GM19025 (cell line): ENCODE measurements at regions not wholly inside any gene's neighbourhood (a gene's known extent, or its start where the extent isn't known, plus 50 kb on each side); places are given as distances from the start of the nearest gene placed in this dataset.

ENCODE experiments used
- ATAC-seq: cut with Tn5 transposase; IDR thresholded peaks from one replicate; pipeline ENCODE4 v1.9.1; 2021; ENCODE audit warnings: mild to moderate bottlenecking, low read depth, moderate library complexity; ENCODE audit not compliant: unreplicated experiment

DNA sequence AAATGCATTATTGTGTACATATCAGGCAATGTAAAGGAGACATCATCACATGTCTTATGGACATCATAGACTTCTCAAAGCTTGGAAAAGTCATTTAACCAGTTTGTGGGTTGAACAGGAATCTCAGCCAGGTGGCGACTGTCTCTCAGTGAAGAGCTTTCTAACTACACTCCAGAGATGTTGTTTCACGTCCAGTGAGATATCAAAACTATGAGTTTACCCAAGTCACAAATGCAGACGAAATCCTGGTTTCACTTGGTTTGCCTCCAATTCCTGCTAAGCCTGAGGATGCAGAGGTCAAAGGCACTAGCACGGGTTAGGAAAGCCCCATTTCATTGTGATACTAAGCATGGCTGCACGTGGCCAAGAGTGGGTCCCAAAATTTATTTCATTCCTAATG is 384.5 kb upstream of the MEIS1 start:
- no peak for ATAC-seq

DNA sequence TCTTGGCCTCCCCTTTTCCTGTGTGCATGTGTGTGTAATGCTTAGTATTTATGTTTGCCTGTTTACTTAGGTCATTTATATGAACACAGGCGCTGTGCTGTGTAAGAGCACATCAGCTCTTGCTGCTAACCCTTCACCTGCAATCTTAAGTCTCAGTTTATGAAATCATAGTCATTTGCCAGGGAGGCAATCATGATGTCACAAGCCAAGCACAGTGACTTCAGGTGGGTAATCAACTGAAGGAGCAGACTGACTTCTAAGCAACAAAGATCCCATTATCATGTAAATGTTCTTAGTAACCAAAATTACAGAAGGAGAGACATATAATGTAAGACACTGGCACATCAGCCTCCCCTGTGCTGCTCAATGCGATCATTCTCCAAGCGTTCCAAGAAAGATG is 386.3 kb upstream of the MEIS1 start:
- no peak for ATAC-seq

DNA sequence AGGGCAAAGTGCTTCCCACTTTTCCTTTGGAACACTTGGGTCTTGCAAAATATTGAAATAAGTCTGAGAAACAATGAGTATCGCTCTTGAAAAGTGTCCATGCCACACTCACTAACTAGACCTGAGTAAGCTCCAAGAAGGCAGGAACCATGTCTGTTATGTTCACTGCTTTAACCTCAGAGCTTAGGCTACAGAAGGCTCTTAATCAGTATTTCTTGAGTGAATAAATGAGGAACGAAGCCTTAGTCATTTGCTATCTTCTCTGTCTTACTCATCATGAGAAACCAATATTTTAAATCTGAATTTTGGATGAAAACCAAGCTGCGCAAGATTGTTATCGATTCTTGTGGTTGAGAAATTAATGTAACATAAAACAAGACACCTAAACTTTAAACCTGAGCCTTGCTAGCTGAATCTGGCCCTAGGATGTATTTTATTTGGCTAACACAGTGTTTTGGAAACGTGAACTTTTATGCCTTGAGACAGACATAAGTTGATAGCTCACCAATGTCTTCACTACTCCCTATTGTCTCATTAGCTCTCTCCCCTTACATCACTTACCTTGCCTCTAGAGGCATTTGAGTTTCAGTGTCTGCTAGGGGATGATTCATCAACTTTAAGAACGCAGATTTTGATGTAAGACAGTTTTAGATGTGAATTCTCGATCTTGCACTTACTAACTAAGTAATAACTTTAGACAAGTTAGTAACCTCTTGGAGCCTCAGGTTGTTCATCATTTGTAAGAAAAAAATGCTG is 392.8 kb upstream of the MEIS1 start:
- no peak for ATAC-seq

DNA sequence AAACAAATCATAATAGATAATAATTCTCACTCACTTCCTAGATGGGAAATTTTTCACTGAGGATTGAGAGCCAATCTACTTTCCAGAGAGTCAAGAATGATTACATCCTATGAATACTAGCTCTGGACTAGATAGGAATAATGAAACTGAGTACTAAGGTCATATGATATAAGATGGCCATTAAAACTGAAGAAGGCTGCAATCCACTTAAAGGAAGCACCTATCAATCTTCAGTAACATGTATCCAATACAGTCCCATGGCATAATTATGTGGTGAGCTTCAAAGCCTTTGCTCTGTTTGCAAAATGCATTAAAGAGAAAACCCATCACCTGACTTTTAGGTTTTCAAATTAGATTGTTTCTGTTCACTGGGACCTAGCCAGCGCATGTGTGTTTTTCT is 398.0 kb upstream of the MEIS1 start:
- ATAC-seq: no peak

DNA sequence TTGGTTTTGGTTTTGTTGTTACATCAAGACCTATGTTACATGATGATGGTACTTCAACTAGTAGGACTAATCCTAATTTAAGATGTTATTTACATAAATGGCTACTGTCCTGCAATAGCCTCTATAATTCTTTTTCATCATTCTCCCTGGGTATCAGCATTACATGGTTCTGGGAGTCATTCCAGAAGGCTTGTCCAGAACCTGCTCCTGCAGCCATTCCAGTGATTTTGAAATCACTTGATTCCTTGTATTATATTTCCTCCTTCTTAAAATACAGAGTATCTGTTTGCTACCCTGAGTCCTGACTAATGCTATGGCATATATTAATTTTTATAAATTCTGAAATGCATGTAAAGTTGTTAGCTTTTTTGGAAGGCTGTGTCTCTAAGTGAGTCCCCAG is 400.5 kb upstream of the MEIS1 start:
- no peak for ATAC-seq

DNA sequence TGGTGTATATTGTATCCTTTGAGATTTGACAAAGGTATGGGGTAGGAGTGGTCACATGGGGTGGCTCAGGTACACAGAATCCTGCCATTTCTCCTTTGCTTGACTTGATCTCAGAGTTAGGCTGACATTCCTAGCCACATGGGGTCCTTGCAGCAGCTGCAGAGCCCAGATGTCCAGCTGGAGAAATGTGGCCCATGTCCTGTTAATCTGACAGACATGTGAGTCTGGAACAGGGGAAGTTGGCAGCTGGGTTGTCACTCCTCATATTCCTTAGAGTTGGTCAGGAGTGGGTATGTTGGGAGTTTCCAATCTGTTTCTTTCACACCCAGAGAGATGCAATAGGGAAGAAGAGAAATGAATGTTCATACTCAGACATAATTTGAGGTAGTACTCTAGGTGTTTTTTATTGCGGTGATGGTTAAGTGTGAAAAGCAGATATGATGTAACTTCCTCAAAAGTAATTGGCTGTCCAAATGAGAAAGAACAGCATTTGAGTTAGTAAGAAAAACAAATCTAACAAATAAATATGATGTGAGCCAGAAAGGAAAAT is 402.6 kb upstream of the MEIS1 start:
- no peak for ATAC-seq

DNA sequence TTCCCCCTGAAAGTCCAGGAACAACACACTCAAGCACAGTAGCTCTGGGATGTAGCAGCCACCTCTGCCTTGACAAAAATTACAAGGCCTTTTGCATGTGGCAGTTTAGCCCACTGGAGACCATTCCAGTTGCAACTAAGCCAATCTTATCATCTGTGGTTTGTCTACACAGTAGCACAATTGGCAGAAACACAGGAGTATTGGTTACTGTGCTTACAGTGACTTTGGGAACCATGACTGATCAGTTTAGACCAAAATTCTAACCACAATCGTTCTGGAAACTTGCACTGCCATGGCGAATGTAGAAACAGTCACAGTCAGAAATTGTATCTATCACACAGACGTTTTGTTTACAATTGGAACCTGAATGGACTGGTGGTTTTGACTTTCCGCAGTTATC is 403.7 kb upstream of the MEIS1 start:
- no peak for ATAC-seq

DNA sequence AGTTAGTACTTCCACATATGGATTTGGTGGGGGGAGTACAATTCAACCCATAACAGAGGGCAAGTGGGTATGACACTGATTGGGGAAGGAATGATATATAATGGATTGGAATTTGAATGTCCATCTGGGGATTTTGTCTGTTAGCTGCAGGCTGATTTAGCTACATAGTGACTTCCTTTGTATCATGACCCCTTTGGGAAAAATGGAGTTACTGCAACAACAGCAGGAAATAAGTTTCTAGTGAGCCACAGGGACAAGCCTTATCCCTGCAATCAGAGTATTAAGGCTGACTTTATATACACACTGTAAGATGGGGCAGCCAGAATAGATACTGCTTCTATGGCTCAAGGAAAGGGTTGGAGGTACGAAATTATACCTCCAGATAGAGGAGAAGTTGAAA is 404.4 kb upstream of the MEIS1 start:
- no peak for ATAC-seq

DNA sequence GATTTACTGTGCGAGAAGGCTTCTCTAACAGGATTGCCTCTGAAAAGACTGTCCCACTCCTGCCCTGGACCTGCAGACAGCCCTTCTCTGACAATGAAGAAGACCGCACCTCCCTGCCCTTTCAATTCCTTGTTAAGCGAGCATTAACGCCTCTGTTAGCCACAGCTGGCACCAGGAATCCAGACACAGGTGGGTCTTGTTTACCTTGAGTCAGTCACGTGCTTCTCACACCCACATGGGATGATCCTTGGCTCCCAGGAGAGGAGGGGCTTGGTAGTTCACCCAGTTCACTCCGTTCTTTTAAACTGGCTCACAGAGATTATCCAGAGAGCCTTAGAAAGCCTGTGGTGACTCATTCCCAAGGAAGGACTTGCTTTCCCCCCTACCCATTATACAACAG is 410.5 kb upstream of the MEIS1 start:
- no peak for ATAC-seq

DNA sequence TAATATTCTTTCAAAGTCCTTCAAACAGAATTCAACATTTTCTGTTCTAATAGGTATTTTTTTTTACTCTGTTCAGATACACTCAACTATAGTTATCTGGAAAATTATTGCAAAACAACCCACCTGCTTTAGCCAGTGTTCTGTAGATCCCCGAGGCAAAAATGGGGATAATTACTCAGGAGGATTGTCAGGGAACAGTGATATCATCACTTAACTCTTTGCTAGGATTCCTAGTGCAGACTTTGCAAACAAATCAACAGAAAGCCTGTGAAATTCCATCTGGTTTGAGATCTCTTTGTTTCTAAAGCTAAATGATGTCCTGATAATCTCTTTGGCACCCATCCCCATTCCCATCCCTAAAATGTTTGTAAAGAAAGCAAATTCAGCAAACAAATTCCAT is 413.6 kb upstream of the MEIS1 start:
- ATAC-seq: no peak

DNA sequence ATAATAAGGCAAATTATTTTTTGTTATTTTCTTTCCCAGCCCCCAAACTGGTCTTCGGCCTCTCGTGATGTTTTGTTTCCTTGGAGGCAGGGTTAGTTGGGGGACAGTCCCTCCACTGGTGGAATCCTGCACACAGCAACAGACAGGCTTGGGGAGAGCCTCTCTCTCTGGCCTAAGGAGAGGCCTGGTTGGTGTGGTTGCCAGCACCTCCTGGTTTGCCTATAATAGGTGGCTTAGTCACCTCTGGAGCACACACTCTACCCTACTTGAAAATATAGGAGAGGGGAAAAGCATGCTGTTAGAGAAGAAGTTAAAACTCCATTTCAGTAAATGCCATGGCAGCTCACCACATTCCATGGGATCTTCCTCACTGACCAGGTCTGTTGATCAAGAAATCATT is 417.2 kb upstream of the MEIS1 start:
- ATAC-seq: no peak

DNA sequence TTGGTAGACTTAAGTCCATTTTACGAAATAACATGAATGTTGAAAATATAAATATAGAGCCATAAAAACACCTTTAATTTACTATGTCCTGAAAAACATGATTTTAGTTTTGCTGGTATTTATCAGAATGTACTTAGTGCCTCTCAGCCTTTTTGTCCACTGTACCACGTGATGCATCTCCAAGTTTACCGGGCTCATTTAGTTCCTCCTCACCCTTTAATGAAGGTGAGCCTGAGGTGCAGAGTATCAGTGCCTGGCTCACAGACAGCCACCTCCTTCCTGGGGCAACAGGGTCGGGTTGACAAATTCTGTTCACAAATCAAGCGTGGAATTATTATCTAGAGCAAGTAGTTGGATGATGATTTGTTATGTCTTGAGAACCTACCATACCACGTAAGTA is 420.5 kb upstream of the MEIS1 start:
- no peak for ATAC-seq

DNA sequence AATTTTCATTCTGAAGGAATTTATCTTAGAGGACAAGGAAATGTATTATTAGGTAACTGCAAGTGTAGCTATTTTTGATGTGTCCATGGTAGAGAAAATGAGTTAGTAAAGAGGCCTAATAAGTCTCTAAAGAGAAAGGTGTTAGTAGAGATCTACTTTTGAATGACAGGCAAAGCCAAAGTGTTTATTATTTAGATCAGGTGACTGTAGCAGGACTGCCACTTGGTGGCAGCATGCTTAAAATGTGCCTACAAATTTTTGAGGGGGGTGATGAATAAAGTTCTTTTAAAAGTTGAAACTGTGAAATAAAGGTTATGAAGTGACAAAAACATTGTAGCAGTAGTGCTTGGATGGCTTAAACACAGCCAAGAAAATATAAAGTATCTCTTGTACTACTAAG is 421.5 kb upstream of the MEIS1 start:
- no peak for ATAC-seq

DNA sequence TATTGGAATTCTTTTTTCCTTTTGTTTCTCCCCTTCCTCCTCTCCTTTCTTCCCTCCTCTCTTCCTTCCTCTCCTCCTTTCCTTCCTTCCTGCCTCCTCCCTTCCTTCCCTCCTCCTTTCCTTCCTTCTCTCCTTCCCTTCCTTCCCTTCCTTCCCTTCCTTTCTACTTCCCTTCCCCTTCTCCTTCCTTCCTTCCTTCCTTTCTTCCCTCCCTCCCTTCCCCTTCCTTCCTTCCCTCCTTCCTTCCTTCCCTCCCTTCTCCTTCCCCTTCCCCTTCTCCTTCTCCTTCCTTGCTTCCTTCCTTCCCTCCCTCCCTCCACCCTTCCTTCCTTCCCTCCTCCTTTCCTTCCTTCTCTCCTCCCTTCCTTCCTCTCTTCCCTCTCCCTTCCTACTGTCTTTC is 431.0 kb upstream of the MEIS1 start:
- no peak for ATAC-seq

DNA sequence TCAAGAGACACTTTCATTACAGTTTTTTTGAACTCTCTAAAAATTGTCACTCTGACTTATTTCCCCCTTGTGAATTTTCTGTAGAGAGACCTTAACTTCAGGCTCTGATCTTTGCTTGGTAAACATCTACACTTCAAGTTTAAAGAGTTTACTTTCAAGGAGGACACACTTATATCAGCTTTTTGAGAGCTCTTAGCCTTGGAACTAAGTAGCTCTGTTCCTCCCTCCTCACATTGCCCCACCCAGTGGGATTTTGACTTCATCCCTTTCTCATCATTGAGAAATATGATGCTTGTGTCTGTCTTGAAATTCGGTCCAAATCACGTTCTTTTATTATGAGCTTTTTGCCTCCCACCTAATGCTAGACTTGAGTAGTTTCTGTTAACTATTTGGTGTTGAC is 433.4 kb upstream of the MEIS1 start:
- no peak for ATAC-seq

DNA sequence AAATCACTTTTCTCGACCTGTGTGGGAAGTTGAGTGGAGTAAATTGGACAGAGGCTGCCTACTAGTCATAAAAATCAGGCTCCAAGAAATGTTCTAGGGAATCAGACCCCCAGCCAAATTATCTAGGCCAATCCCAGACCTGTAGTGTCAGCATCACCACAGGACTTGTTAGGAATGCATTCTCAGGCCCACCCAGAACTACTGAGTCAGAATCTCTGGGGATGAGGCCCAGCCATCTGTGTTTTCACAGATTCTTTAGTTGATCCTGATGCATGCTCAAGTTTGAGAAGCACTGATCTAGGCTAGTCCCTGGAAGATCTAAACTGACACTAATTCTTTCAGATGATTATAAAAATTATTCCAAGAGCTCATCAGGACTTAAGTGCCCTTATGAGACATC is 434.0 kb upstream of the MEIS1 start:
- no peak for ATAC-seq

DNA sequence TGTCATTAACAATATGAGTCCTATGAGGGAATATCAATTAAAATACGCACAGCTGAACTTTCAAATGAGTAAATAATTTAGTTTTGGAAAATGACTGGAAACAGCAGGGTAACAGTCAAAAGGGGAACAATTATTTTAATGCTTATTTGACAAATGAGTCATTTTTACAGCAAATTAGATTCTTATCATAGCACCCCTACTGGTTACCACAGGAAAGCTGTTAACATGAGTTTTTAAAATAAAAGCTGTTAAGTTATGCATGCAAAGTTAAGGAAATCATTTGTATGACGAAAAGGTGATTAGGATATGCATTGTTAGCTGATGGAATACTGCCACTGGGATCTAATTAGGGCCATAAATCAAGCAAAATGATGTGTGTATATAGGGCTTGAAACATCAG is 435.1 kb upstream of the MEIS1 start:
- no peak for ATAC-seq

DNA sequence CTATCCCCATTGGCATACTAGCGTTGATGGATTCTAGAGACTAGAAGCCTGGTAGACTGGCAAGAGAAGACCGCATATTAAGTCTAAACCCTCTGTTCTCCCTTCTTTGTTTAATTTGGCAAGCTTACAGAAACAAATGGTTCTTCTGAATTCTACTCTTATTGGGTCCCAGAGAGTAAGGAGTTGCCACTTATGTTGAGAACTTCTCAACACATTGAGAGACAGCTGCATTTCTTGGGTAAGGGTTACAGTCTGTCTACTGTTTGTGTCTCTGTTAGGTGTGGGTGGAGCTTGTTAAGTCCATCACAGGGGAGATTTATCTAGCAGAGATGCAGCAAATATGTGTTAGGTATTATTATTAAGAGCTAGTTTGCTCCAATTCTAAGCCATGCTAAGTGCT is 435.8 kb upstream of the MEIS1 start:
- ATAC-seq: no peak

DNA sequence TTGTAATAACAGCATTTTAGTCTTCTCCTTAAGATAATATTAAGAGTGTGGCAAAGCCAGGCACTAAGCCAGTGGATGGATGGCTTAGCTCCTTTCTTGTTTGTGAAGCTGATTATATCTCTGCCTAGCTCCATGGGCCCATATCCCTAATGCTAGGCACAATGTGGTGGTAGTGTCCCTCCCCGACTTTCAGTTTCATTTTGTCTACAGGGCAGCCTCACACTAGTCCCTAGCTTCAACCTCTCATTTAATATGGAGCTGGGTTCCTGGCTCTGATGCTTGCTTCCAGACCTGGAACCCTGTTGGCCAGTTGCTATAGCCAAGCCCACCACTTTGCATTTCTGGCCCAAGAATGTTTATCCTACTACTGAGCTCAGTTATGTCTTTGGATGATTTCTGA is 437.0 kb upstream of the MEIS1 start:
- ATAC-seq: no peak

DNA sequence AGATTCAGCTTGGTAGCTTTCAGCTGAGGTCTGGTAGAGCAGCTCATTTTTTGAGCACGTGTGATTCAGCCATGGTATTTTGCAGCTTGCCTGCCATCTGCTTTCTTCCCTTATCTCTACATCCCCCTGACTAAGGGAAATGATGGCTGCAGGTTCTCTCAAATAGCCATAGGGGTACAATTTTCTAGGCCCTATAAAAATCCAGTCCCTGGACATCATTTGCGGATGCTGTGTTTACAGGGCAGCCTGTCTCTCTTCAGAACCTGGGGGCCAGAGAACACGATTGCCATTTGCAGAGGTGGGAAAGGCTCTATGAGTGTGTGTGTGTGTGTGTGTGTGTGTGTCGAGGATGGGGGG is 442.7 kb upstream of the MEIS1 start:
- no peak for ATAC-seq

DNA sequence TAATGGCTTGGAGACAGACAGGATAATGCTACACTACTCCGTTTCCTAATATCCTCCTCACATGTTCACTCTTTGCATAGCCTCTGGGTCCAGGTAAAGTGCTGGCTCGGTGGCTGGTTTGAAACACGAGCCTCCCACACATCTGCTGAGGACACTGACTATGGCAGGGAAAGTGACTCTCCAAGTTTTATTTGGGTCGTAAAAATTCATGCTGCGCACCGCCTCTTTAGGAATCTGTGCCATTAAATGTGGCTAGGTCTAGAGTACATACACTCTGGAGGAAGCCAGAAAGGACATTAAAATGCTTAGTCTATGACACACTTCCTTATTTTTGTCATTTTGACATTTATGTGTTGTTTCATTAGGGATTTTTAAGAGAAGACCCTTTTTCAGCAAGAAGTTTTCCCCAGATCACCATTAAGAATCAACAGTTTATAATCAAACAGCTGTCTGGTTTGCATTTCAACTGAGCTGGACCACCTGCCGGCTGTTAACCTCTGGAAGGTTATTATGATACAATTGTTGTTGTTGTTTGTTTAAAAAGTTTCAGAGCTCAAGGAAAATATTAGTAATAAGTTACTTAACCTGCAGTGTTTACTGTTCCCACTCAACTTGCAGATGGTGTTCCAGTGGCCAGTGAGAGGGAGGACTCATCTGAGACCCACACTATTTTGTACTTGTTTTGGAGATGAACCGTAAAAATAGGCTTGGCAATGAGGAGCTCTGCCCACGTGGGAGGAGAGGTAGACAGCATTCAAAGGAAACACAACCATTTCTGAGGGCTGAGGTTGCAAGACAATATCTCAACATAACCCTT is 443.3 kb upstream of the MEIS1 start:
- ATAC-seq: no peak

DNA sequence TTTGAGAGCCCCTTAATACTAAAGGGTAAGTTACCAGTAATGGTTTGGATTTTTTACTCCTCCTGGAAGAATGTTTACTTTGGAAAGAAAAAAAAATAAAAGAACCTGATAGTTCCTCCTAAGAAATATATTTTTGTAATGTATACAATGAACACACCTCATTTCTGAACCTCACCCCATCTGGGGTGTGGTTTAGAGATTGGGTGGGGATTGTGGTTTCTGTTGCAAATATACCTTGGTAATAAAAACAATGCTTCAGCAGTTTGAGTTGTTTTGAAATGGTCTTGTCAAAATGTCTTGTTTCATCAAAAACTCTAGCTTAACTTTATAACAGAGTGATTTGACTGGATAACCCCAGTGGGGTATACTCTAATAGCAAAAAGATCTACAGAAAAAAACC is 448.9 kb upstream of the MEIS1 start:
- ATAC-seq: no peak
